SK-N-SH (cell line): ENCODE measurements at regions not wholly inside any gene's neighbourhood (a gene's known extent, or its start where the extent isn't known, plus 50 kb on each side); places are given as distances from the start of the nearest gene placed in this dataset.

ENCODE experiments used
- GABPA ChIP-seq: IDR thresholded peaks from 2 replicates; pipeline ENCODE4 v1.4.0; 2012; ENCODE audit warnings: low read depth, mild to moderate bottlenecking
- MEF2A ChIP-seq: IDR thresholded peaks from 2 replicates; pipeline ENCODE4 v1.4.0; 2012; ENCODE audit warnings: low read depth, borderline replicate concordance
- NFIC ChIP-seq: IDR thresholded peaks from 2 replicates; pipeline ENCODE4 v1.4.0; 2012; ENCODE audit warnings: borderline replicate concordance
- NRF1 ChIP-seq: IDR thresholded peaks from 2 replicates; pipeline ENCODE4 v1.6.1; 2012; ENCODE audit warnings: low read depth, mild to moderate bottlenecking, low read length
- POLR2AphosphoS5 ChIP-seq: IDR thresholded peaks from 2 replicates; pipeline ENCODE4 v1.6.1; 2012; ENCODE audit warnings: low read depth, low read length
- RAD21 ChIP-seq: IDR thresholded peaks from 2 replicates; pipeline ENCODE4 v1.6.1; 2012; ENCODE audit warnings: mild to moderate bottlenecking, low read length
- SMC3 ChIP-seq: IDR thresholded peaks from 2 replicates; pipeline ENCODE4 v1.6.1; 2012; ENCODE audit warnings: low read depth, low read length, improper control_type of control experiment
- TCF12 ChIP-seq: IDR thresholded peaks from 2 replicates; pipeline ENCODE4 v1.4.0; 2012
- YY1 ChIP-seq: IDR thresholded peaks from 2 replicates; pipeline ENCODE4 v1.4.0; 2012; ENCODE audit warnings: low read depth, mild to moderate bottlenecking
- TF ChIP-seq, protein P1 (sequence below): fragments of 200-600 bp; sonication (generic); IDR thresholded peaks from 2 replicates; pipeline ENCODE4 v1.6.1; 2017; ENCODE audit warnings: antibody characterized with exemption, mild to moderate bottlenecking, moderate library complexity
- TF ChIP-seq, protein P2 (sequence below): IDR thresholded peaks from 2 replicates; pipeline ENCODE4 v1.4.0; 2012; ENCODE audit warnings: low read depth
- TF ChIP-seq, protein P3 (sequence below): IDR thresholded peaks from 2 replicates; pipeline ENCODE4 v1.4.0; 2012; ENCODE audit warnings: low read depth, borderline replicate concordance
- TF ChIP-seq, protein P4 (sequence below): IDR thresholded peaks from 2 replicates; pipeline ENCODE4 v1.6.1; 2012; ENCODE audit warnings: mild to moderate bottlenecking, low read depth, low read length, moderate library complexity
- TF ChIP-seq, protein P5 (sequence below): IDR thresholded peaks from 2 replicates; pipeline ENCODE4; 2012

DNA sequence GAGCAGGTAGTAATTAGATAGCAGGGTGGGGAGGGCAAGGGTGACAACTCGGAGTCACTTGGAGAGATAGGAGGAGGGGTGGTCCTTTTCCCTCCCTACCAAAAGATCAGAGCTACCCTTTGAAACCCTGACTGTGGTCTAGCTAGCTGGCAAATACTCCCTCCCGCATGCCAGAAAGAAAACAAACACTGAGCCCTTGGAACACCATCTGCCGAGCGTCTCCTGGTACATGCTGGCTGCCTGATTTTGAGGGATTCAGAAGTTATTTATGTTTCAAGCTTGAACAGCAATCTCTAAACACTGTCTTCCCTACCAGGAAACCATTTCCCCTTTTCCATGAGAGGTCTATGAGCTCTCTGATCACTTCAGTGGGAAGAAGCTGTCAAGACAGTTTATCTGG lies 291.6 kb upstream of the CFAP20DC start:
- TF ChIP-seq, protein P1, sequence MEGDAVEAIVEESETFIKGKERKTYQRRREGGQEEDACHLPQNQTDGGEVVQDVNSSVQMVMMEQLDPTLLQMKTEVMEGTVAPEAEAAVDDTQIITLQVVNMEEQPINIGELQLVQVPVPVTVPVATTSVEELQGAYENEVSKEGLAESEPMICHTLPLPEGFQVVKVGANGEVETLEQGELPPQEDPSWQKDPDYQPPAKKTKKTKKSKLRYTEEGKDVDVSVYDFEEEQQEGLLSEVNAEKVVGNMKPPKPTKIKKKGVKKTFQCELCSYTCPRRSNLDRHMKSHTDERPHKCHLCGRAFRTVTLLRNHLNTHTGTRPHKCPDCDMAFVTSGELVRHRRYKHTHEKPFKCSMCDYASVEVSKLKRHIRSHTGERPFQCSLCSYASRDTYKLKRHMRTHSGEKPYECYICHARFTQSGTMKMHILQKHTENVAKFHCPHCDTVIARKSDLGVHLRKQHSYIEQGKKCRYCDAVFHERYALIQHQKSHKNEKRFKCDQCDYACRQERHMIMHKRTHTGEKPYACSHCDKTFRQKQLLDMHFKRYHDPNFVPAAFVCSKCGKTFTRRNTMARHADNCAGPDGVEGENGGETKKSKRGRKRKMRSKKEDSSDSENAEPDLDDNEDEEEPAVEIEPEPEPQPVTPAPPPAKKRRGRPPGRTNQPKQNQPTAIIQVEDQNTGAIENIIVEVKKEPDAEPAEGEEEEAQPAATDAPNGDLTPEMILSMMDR = no peak
- TF ChIP-seq TCF12 (no peak), GABPA (no peak), NFIC (no peak), YY1 (no peak), NRF1 (no peak), SMC3 (no peak), POLR2AphosphoS5 (no peak), MEF2A (no peak), RAD21 (no peak)
- TF ChIP-seq, protein P2, sequence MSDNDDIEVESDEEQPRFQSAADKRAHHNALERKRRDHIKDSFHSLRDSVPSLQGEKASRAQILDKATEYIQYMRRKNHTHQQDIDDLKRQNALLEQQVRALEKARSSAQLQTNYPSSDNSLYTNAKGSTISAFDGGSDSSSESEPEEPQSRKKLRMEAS = no peak
- TF ChIP-seq, protein P3, sequence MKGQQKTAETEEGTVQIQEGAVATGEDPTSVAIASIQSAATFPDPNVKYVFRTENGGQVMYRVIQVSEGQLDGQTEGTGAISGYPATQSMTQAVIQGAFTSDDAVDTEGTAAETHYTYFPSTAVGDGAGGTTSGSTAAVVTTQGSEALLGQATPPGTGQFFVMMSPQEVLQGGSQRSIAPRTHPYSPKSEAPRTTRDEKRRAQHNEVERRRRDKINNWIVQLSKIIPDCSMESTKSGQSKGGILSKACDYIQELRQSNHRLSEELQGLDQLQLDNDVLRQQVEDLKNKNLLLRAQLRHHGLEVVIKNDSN = no peak
- TF ChIP-seq, protein P4, sequence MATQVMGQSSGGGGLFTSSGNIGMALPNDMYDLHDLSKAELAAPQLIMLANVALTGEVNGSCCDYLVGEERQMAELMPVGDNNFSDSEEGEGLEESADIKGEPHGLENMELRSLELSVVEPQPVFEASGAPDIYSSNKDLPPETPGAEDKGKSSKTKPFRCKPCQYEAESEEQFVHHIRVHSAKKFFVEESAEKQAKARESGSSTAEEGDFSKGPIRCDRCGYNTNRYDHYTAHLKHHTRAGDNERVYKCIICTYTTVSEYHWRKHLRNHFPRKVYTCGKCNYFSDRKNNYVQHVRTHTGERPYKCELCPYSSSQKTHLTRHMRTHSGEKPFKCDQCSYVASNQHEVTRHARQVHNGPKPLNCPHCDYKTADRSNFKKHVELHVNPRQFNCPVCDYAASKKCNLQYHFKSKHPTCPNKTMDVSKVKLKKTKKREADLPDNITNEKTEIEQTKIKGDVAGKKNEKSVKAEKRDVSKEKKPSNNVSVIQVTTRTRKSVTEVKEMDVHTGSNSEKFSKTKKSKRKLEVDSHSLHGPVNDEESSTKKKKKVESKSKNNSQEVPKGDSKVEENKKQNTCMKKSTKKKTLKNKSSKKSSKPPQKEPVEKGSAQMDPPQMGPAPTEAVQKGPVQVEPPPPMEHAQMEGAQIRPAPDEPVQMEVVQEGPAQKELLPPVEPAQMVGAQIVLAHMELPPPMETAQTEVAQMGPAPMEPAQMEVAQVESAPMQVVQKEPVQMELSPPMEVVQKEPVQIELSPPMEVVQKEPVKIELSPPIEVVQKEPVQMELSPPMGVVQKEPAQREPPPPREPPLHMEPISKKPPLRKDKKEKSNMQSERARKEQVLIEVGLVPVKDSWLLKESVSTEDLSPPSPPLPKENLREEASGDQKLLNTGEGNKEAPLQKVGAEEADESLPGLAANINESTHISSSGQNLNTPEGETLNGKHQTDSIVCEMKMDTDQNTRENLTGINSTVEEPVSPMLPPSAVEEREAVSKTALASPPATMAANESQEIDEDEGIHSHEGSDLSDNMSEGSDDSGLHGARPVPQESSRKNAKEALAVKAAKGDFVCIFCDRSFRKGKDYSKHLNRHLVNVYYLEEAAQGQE = no peak
- TF ChIP-seq, protein P5, sequence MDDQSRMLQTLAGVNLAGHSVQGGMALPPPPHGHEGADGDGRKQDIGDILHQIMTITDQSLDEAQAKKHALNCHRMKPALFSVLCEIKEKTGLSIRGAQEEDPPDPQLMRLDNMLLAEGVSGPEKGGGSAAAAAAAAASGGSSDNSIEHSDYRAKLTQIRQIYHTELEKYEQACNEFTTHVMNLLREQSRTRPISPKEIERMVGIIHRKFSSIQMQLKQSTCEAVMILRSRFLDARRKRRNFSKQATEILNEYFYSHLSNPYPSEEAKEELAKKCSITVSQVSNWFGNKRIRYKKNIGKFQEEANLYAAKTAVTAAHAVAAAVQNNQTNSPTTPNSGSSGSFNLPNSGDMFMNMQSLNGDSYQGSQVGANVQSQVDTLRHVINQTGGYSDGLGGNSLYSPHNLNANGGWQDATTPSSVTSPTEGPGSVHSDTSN = no peak
